CD14-positive monocyte (primary cell): ENCODE measurements at regions not wholly inside any gene's neighbourhood (a gene's known extent, or its start where the extent isn't known, plus 50 kb on each side); places are given as distances from the start of the nearest gene placed in this dataset.

Experiments
- DNase-seq, 3 donors: peaks; one replicate each; pipeline ENCODE4 v3.0.0-alpha.2; 2011 to 2022
- H2AFZ ChIP-seq: 2 replicates; pipeline ENCODE4 v1.6.0; 2012; ENCODE audit warnings: mild to moderate bottlenecking, low read depth, low read length, inconsistent platforms; ENCODE audit not compliant: insufficient read depth, poor library complexity, severe bottlenecking
- H3K27ac ChIP-seq, 2 donors: 1 replicate in 1 of 2; 2 replicates in 1 of 2; pipeline ENCODE4 v1.5.1; 2012 to 2013; ENCODE audit warnings: low read length in 2 of 2, control low read depth in 1 of 2, inconsistent platforms in 1 of 2, low read depth in 1 of 2, mild to moderate bottlenecking in 1 of 2
- H3K27me3 ChIP-seq, 2 donors: one replicate each; pipeline versions ENCODE4 v1.6.0 to v1.6.1; 2011 to 2013; ENCODE audit warnings: low read length in 2 of 2; ENCODE audit not compliant: control insufficient read depth in 2 of 2, insufficient read depth in 2 of 2
- H3K36me3 ChIP-seq, 2 donors: replicated peaks in 1 of 2; 1 replicate in 1 of 2; 2 replicates in 1 of 2; pipeline versions ENCODE4 v1.5.1 to v1.6.1; 2012 to 2013; ENCODE audit warnings: low read length in 2 of 2, control low read depth in 1 of 2, inconsistent platforms in 1 of 2, mild to moderate bottlenecking in 1 of 2; ENCODE audit not compliant: insufficient read depth in 2 of 2, control insufficient read depth in 1 of 2
- H3K4me1 ChIP-seq, 2 donors: 1 replicate in 1 of 2; 2 replicates in 1 of 2; pipeline versions ENCODE4 v1.5.1 to v1.6.1; 2012 to 2013; ENCODE audit warnings: low read length in 2 of 2, control low read depth in 1 of 2, inconsistent platforms in 1 of 2, mild to moderate bottlenecking in 1 of 2, moderate library complexity in 1 of 2; ENCODE audit not compliant: insufficient read depth in 2 of 2, control insufficient read depth in 1 of 2
- H3K4me2 ChIP-seq: replicated peaks from 2 replicates; pipeline ENCODE3; 2012; ENCODE audit warnings: low read length, moderate library complexity, mild to moderate bottlenecking; ENCODE audit not compliant: poor library complexity, severe bottlenecking; ENCODE audit errors: extremely low read depth
- H3K4me3 ChIP-seq, 3 experiments: fragments of 200-600 bp in 1 of 3; sonication (generic) in 1 of 3; replicated peaks in 1 of 3; 1 replicate in 2 of 3; 2 replicates in 1 of 3; pipeline ENCODE4 v1.5.1; 2011 to 2013; ENCODE audit warnings: low read length in 3 of 3, mild to moderate bottlenecking in 3 of 3, control low read depth in 2 of 3, low read depth in 2 of 3, inconsistent platforms in 1 of 3, moderate library complexity in 1 of 3
- H3K79me2 ChIP-seq: 2 replicates; pipeline ENCODE4 v1.6.0; 2012; ENCODE audit warnings: mild to moderate bottlenecking, control low read depth, inconsistent platforms, low read length, moderate library complexity; ENCODE audit not compliant: insufficient read depth
- H3K9ac ChIP-seq: 2 replicates; pipeline ENCODE4 v1.6.0; 2017; ENCODE audit warnings: low read length, mild to moderate bottlenecking; ENCODE audit not compliant: insufficient read depth, poor library complexity, severe bottlenecking
- H3K9me3 ChIP-seq, 2 donors: replicated peaks in 1 of 2; 1 replicate in 1 of 2; 2 replicates in 1 of 2; pipeline versions ENCODE4 v1.5.1 to v1.6.1; 2012 to 2013; ENCODE audit warnings: low read length in 2 of 2, control low read depth in 1 of 2; ENCODE audit not compliant: control insufficient read depth in 1 of 2, insufficient read depth in 1 of 2
- H4K20me1 ChIP-seq: 2 replicates; pipeline ENCODE4 v1.6.0; 2012; ENCODE audit warnings: mild to moderate bottlenecking, low read length, control low read depth, moderate library complexity; ENCODE audit not compliant: insufficient read depth
- H3K27ac Mint-ChIP-seq, 7 donors: one replicate each; pipeline ENCODE4 v1.8.0; 2020; ENCODE audit warnings: mild to moderate bottlenecking in 7 of 7, mixed read lengths in 7 of 7, moderate library complexity in 6 of 7, inconsistent platforms in 2 of 7
- H3K27me3 Mint-ChIP-seq, 3 donors: one replicate each; pipeline ENCODE4 v1.8.0; 2021 to 2022; ENCODE audit warnings: low read depth in 3 of 3, mild to moderate bottlenecking in 3 of 3, mixed read lengths in 3 of 3, moderate library complexity in 3 of 3, inconsistent platforms in 1 of 3
- H3K36me3 Mint-ChIP-seq, 2 donors: one replicate each; pipeline ENCODE4 v1.8.0; 2020; ENCODE audit warnings: mixed read lengths in 2 of 2, inconsistent platforms in 1 of 2, mild to moderate bottlenecking in 1 of 2
- H3K4me1 Mint-ChIP-seq: one replicate; pipeline ENCODE4 v1.8.0; 2020; ENCODE audit warnings: mild to moderate bottlenecking, mixed read lengths
- H3K4me3 Mint-ChIP-seq, 2 donors: one replicate each; pipeline ENCODE4 v1.8.0; 2020; ENCODE audit warnings: mild to moderate bottlenecking in 2 of 2, mixed read lengths in 2 of 2, moderate library complexity in 1 of 2
- H3K9me3 Mint-ChIP-seq, 7 donors: one replicate each; pipeline ENCODE4 v1.8.0; 2020 to 2022; ENCODE audit warnings: mixed read lengths in 7 of 7, mild to moderate bottlenecking in 6 of 7, moderate library complexity in 6 of 7, inconsistent platforms in 2 of 7
- WGBS: methylation state at CpG from one replicate; pipeline ENCODE4 v1.1.5; 2013; ENCODE audit warnings: missing lambda C conversion rate; ENCODE audit not compliant: insufficient coverage; 5-methylcytosine and 5-hydroxymethylcytosine counted together
- intact Hi-C, 2 donors: fragments of 100-400 bp; cut with micrococcal nuclease; formaldehyde crosslinking; loops; one replicate each; pipeline versions ENCODE4 v1.15.0 to v1.15.1; 2023
- TF ChIP-seq, protein P1 (sequence below): fragments of 200-600 bp; IDR thresholded peaks from one replicate; pipeline ENCODE4 v1.8.0; 2022; ENCODE audit warnings: antibody characterized with exemption, mild to moderate bottlenecking

DNA sequence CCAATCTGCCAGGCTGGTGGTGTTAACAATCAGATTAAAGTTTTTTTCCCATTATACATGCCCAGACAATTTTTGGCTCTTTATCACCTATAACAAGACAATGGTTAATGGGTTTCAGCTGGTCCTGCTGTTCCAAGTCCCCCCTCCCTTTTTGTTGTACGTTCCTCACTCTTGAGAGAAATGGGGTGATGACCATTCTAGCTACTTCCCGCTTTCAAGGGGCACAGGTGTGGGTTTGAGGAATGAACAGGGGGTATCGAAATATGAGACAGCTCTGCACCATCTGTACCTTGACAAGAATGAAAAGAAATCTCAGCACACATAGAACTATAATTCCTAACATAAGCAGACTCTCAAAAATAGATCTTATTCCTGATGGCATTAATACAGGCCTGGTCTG lies 326.8 kb downstream of the PTPRU start:
- intact Hi-C loops: no loop called here
- H2AFZ ChIP-seq: no peak overlapping the region
- no peak for DNase-seq
- peaks cover 0 to 4% (median 0%) of the 10 kb centered on the region in 3 donors for H3K27me3 Mint-ChIP-seq
- H3K4me1 Mint-ChIP-seq: no peaks in the 10 kb centered on the region
- no peak overlapping the region for H3K4me3 Mint-ChIP-seq
- TF ChIP-seq, protein P1, sequence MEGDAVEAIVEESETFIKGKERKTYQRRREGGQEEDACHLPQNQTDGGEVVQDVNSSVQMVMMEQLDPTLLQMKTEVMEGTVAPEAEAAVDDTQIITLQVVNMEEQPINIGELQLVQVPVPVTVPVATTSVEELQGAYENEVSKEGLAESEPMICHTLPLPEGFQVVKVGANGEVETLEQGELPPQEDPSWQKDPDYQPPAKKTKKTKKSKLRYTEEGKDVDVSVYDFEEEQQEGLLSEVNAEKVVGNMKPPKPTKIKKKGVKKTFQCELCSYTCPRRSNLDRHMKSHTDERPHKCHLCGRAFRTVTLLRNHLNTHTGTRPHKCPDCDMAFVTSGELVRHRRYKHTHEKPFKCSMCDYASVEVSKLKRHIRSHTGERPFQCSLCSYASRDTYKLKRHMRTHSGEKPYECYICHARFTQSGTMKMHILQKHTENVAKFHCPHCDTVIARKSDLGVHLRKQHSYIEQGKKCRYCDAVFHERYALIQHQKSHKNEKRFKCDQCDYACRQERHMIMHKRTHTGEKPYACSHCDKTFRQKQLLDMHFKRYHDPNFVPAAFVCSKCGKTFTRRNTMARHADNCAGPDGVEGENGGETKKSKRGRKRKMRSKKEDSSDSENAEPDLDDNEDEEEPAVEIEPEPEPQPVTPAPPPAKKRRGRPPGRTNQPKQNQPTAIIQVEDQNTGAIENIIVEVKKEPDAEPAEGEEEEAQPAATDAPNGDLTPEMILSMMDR: no peak
- WGBS: no CpG with 5 or more reads among the region's 3 CpGs
- no peak overlapping the region for H3K27ac ChIP-seq
- no peaks in the 10 kb centered on the region for H4K20me1 ChIP-seq
- no peaks in the 10 kb centered on the region for H3K36me3 Mint-ChIP-seq
- peaks cover 42 to 53% of the 10 kb centered on the region in 2 donors for H3K9me3 ChIP-seq
- no peaks in the 10 kb centered on the region for H3K36me3 ChIP-seq
- H3K9me3 Mint-ChIP-seq: peaks cover 20 to 33% (median 25%) of the 10 kb centered on the region in 7 donors
- no peaks in the 10 kb centered on the region for H3K79me2 ChIP-seq
- no peaks in the 10 kb centered on the region for H3K27me3 ChIP-seq
- no peak overlapping the region for H3K27ac Mint-ChIP-seq
- H3K4me3 ChIP-seq: no peak overlapping the region
- H3K4me2 ChIP-seq: no peak overlapping the region
- no peak overlapping the region for H3K9ac ChIP-seq
- no peaks in the 10 kb centered on the region for H3K4me1 ChIP-seq

DNA sequence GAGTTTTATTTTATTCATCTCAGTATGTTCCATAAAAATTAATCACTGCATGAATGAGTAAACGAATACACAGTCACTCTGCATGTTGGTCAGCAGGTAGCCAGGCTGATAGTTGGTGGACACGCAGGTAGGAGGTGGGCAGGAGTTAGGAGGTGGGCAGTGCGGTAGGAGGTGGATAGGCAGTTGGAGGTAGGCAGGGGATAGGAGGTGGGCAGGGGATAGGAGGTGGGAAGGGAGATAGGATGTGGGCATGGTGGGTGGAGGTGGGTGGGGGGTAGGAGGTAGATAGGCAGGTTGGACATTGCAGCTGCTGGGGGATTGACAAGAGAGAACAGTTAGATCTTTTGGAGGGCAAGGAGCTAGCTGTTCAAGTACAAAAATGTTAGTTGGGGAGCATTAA lies 322.7 kb downstream of the PTPRU start:
- no peak overlapping the region for H3K27ac Mint-ChIP-seq
- peaks cover 9 to 21% (median 16%) of the 10 kb centered on the region in 7 donors for H3K9me3 Mint-ChIP-seq

More for the DNA sequence above, 322.7 kb downstream of the PTPRU start:
- TF ChIP-seq, protein P1: no peak
- Histone ChIP-seq H3K9ac (no peak overlapping the region), H3K27ac (no peak overlapping the region), H4K20me1 (no peaks in the 10 kb centered on the region), H3K27me3 (no peaks in the 10 kb centered on the region), H3K4me2 (no peak overlapping the region), H3K4me1 (no peaks in the 10 kb centered on the region), H3K4me3 (no peak overlapping the region), H3K9me3 (peaks cover 21 to 27% of the 10 kb centered on the region in 2 donors), H3K79me2 (no peaks in the 10 kb centered on the region), H2AFZ (no peak overlapping the region), H3K36me3 (no peaks in the 10 kb centered on the region)
- DNase-seq: no peak
- Mint-ChIP-seq H3K4me1 (no peaks in the 10 kb centered on the region), H3K27me3 (peaks cover 0 to 4% (median 2%) of the 10 kb centered on the region in 3 donors), H3K4me3 (no peak overlapping the region), H3K36me3 (no peaks in the 10 kb centered on the region)
- 95% methylated on average over 2 of the region's 3 CpGs for WGBS
- intact Hi-C loops: no loop called here
